ENCODE measurements at regions not wholly inside any gene's neighbourhood (a gene's known extent, or its start where the extent isn't known, plus 50 kb on each side); places are given as distances from the start of the nearest gene placed in this dataset.
"Not testable (repeated sequence)": the region's sequence is repeated elsewhere in the genome, so short reads cannot be mapped to it uniquely, and the experiment has no call there.

DNA sequence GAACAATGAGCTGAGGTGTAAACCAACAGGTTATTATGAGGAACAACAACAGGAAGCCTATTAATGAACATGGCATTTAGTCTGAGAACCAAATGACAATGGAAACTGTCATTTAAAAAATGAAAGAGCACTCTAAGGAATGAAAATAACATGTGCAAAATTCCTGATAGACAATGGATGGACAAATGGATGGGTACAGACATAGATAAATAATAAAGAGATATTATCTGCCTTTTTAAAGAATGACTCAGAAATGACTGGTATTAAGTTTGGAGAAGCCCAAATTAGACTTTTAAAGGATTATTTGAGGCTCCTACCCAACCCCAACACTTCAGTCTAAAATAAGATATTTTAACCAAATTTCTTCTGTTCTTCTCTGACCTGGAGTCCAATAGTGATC lies 650.5 kb upstream of the ZNF385D start:
- DNase-seq = no peak

DNA sequence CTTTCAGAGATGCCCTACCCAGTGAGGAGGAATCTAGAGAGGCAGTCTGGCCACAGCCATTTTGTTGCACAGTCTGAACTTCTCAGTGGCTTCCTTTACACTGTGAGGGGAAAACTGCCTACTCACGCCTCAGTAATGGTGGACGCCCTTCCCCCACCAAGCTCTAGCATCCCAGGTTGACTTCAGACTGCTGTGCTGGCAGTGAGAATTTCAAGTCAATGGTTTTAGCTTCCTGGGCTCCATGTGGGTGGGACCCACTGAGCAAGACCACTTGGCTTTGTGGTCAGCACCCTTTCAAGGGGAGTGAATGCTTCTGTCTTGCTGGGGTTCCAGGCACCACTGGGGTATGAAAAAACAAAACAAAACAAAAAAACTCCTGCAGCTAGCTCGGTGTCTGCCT lies 663.2 kb upstream of the ZNF385D start:
- DNase-seq = no peak

GRCh38 chr3:22416838-22417446 lies 665.9 kb upstream of the ZNF385D start:
- DNase-seq = not testable (repeated sequence)

- no peak for DNase-seq
These were observed 668.3 kb upstream of the ZNF385D start for GRCh38 chr3:22419261-22419660.

DNA sequence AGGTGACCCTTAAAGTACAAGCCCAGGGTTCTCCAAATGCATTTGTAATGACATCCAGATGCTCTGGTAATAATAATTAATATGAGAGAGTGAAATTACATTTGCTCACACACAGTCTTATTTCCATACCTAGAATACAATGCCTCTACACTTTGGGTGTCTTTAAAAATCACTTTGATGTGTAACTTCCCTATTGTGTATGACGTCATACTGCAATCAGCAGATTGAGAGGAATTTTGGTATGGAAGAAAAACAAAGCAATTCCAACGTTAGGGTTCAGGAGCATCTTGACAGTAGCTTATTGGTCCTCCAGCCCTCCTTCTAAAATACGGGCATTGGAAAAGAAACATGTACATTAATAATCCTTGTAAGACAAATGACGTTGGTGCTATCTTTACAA lies 670.6 kb upstream of the ZNF385D start:
- DNase-seq = no peak

GRCh38 chr3:22431334-22431733 lies 680.3 kb upstream of the ZNF385D start:
- DNase-seq = no peak

- no peak for DNase-seq
These were observed 688.6 kb upstream of the ZNF385D start for GRCh38 chr3:22439626-22440025.

- DNase-seq = no peak
These were observed 690.7 kb upstream of the ZNF385D start for GRCh38 chr3:22441711-22442110.

DNA sequence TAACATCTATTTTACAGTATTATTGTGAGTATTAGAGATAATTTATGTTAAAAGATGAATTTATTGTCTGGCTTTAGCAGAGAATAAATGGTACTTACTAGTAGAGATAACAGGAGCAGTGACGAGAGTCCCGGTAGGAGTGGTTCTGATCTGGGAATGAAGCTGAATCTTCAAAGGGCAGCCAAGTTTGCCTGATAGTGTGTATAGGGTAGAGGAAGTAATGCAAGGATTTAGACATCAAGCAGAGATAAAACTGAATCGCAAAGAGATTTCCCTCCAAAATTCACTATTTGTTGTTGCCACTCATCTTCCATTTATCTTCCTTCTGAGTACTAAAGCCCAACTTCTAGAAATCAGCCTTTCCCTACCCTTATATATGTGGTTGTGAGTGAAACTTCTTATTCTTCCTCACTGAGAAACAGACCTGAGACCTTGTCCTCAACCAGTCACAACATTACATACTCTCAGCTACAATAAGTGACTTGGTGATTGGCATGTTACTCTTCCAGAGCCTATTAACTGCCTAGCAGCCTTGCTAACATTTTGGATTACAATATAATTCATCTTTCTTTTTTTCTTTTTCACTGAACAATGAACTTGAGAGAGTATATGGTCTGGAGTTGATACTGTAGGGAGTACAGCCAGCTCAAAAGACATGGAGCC lies 692.7 kb upstream of the ZNF385D start:
- DNase-seq = no peak

GRCh38 chr3:22445336-22445735 lies 694.3 kb upstream of the ZNF385D start:
- not testable (repeated sequence) for DNase-seq

- no peak for DNase-seq
These were observed 699.9 kb upstream of the ZNF385D start for GRCh38 chr3:22450786-22451400.

- DNase-seq = no peak
These were observed 700.5 kb upstream of the ZNF385D start for GRCh38 chr3:22451501-22451900.

- no peak for DNase-seq
These were observed 703.0 kb upstream of the ZNF385D start for GRCh38 chr3:22453906-22454535.

DNA sequence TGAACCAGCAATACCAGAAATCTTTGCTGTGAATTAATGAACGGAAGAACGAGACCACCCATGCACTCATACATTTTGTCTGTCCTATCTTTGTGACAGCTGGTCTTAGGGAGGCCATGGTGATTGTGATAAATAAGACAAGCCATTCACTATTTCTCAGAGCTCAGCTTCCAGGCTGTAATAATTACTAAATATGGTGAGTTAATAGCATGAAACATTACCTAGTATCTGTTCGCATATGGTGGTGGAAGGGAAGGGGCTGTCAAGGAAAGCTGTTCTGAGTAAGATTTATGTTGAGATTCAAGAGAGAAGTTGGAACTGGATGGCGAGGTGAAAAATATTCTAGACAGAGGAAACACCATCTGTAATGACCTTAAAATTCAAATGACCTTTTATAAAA lies 719.0 kb upstream of the ZNF385D start:
- no peak for DNase-seq

DNA sequence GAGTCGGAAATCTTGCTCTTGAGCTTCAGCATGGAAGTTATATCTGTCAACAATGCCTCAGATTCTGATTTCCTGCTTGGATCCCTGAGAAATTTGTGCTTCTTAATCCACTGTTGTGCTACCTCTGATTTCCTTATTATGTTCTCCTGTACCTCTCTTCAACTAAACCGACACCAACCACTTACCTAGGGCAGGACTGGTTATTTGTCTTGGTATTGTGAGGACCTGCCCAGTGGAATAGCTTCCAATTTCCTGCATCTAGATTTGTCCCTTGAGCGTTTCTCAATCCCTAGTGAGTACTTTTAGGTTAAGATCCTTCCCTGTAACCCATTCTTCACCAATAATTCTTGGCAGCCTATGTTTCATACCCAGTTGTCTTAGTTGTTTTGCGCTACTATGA lies 720.5 kb upstream of the ZNF385D start:
- DNase-seq = no peak

DNA sequence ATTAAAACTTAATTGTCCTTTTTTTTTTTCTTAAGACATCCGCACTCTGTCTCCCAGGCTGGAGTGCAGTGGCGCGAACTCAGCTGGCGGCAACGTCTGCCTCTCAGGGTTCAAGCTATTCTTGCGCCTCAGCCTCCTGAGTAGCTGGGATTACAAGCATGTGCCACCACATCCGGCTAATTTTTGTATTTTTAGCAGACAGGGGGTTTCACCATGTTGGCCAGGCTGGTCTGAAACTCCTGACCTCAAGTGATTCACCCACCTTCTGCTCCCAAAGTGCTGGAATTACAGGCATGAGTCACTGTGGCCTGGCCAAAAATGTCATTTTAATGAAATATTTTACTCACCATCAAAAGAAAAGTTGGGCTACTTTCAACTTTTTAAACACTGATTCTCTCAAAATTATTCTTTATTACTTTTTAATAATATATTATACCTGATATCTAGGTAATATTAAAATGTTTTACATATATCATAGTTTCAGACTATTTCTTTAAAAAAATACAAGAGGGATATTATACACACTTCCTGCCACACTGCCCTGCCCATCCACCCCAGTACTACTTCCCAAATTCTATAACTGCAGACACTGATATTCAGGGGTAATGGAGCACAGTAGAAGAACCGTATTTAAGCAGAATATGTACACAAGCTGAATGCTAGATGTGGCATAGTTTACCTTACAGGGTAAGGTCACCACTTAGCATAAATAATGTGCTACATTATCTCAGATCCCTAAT lies 723.9 kb upstream of the ZNF385D start:
- DNase-seq = no peak

GRCh38 chr3:22475665-22476240 lies 724.7 kb upstream of the ZNF385D start:
- DNase-seq = no peak

DNA sequence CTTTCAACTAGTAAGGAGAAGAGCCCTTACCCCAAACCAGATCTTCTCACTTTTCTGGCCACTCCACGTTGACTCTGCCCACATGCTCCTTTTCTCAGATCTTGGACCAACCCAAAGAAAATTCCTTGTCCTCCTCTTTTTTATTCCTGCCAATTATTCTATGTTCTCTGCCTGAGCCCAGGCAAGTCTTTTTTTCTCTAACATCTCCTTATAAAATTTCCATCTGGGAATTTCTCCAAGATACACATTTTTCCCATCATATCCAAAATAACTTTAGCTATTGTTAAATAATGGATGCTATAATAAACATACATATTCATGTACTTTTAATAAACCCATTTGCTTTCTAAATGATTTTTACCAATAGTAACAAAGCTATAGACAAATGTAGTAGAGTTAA lies 726.0 kb upstream of the ZNF385D start:
- no peak for DNase-seq

- no peak for DNase-seq
These were observed 717.2 kb upstream of the UBE2E2 start for GRCh38 chr3:22485954-22486353.

DNA sequence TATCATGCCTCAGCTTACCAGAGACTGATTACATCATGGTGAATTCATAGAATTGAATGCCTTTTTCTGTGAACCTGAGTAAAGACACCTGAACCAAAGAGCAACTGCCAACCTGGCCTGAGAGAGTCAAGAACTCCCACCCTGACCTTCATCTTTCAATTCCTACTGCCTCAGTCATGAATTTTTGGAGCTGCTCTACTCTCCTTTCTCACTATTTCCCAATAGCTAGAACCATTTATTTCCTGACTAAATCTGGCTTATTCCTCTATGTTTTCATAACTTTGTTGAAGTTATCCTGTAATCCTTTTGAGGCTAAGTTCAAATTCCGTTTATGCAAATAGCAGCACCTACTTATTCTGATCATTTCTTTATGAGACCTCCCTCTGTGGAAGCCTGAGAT lies 712.4 kb upstream of the UBE2E2 start:
- DNase-seq = no peak

- DNase-seq = no peak
These were observed 711.8 kb upstream of the UBE2E2 start for GRCh38 chr3:22491344-22491743.

DNA sequence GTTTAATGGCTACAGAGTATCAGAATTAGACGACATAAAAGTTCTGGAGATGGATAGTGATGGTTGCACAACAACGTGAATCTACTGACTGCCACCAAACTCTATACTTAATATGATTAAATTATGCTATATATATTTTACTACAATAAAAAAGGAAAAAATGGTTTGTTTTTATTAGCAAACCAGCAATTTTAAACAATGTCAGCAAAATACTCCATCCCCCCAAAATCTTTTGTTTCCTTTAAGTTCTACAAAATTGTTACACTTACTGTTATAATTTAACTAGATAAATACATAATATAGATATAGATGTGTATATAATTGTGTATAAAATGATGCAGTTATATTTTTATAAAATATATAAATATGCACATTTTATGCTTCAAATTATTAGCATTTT lies 710.8 kb upstream of the UBE2E2 start:
- no peak for DNase-seq

DNA sequence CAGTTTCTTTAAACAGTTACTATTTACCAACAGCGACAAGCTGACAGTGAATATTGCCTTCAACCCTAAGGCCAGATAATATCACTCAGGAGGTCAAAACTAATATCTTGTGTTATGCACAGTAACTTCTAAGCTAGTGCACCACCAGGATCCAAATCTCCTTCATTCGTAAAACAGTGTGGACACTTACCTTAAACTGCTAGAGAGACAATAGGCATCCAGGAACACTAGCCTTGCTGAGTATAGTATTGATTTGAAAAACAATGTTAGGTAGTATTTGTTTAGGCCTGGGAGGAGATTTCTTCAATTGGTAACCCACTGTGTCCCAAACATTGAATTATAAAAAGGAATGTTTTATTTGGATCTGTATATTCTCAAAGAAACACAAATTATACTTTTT lies 707.9 kb upstream of the UBE2E2 start:
- DNase-seq = no peak
